HG03469 (cell line): ENCODE measurements at regions not wholly inside any gene's neighbourhood (a gene's known extent, or its start where the extent isn't known, plus 50 kb on each side); places are given as distances from the start of the nearest gene placed in this dataset.
"Not testable (repeated sequence)": the region's sequence is repeated elsewhere in the genome, so short reads cannot be mapped to it uniquely, and the experiment has no call there.

Experiments used
- ATAC-seq: cut with Tn5 transposase; IDR thresholded peaks from one replicate; pipeline ENCODE4 v1.9.1; 2021; ENCODE audit warnings: mild to moderate bottlenecking, moderate library complexity, moderate number of reproducible peaks; ENCODE audit not compliant: unreplicated experiment

GRCh38 chr18:22728016-22728415 lies 205.1 kb upstream of the RBBP8 start:
- ATAC-seq = no peak

GRCh38 chr18:22728481-22729105 lies 204.5 kb upstream of the RBBP8 start:
- no peak for ATAC-seq

- no peak for ATAC-seq
Measured at GRCh38 chr18:22731398-22731797, 201.7 kb upstream of the RBBP8 start.

GRCh38 chr18:22734105-22734661 lies 198.9 kb upstream of the RBBP8 start:
- ATAC-seq = no peak

GRCh38 chr18:22734791-22735627 lies 198.1 kb upstream of the RBBP8 start:
- ATAC-seq = no peak

- no peak for ATAC-seq
Measured at GRCh38 chr18:22737054-22737453, 196.1 kb upstream of the RBBP8 start.

GRCh38 chr18:22739061-22739642 lies 194.0 kb upstream of the RBBP8 start:
- no peak for ATAC-seq

GRCh38 chr18:22739789-22740188 lies 193.3 kb upstream of the RBBP8 start:
- ATAC-seq = no peak

GRCh38 chr18:22741318-22741717 lies 191.8 kb upstream of the RBBP8 start:
- no peak for ATAC-seq

GRCh38 chr18:22742409-22742808 lies 190.7 kb upstream of the RBBP8 start:
- ATAC-seq = no peak

GRCh38 chr18:22745966-22746365 lies 187.2 kb upstream of the RBBP8 start:
- ATAC-seq = no peak

- no peak for ATAC-seq
Measured at GRCh38 chr18:22752014-22752413, 181.1 kb upstream of the RBBP8 start.

- ATAC-seq = no peak
Measured at GRCh38 chr18:22753130-22753831, 179.8 kb upstream of the RBBP8 start.

GRCh38 chr18:22764005-22764404 lies 169.1 kb upstream of the RBBP8 start:
- not testable (repeated sequence) for ATAC-seq

GRCh38 chr18:22765896-22766295 lies 167.2 kb upstream of the RBBP8 start:
- ATAC-seq = no peak

GRCh38 chr18:22767653-22768052 lies 165.5 kb upstream of the RBBP8 start:
- ATAC-seq = no peak

GRCh38 chr18:22773944-22774343 lies 159.2 kb upstream of the RBBP8 start:
- no peak for ATAC-seq

- no peak for ATAC-seq
Measured at GRCh38 chr18:22778996-22779395, 154.1 kb upstream of the RBBP8 start.

GRCh38 chr18:22783245-22783644 lies 149.9 kb upstream of the RBBP8 start:
- ATAC-seq = no peak

- no peak for ATAC-seq
Measured at GRCh38 chr18:22783662-22784076, 149.5 kb upstream of the RBBP8 start.

- ATAC-seq = no peak
Measured at GRCh38 chr18:22789052-22789451, 144.1 kb upstream of the RBBP8 start.
